D721Med (cell line): ENCODE measurements at regions not wholly inside any gene's neighbourhood (a gene's known extent, or its start where the extent isn't known, plus 50 kb on each side); places are given as distances from the start of the nearest gene placed in this dataset.

Experiments used
- DNase-seq: peaks from one replicate; pipeline ENCODE4 v3.0.0; 2011; ENCODE audit warnings: low spot score; ENCODE audit not compliant: insufficient read length
- FAIRE-seq: peaks from 2 replicates; lab custom pipeline; 2011; peaks lifted over from hg19 to GRCh38; lab: Jason Lieb, UNC
- CTCF ChIP-seq: IDR thresholded peaks from 2 replicates; pipeline ENCODE4 v1.5.1; 2012; ENCODE audit warnings: mild to moderate bottlenecking, control low read depth; ENCODE audit not compliant: insufficient read depth; ENCODE audit errors: missing control alignments

- no peak for DNase-seq
- no peak for TF ChIP-seq CTCF
- FAIRE-seq = no peak
These were observed 1124.4 kb downstream of the TYW1 start for GRCh38 chr7:68121056-68121455.

- DNase-seq = no peak
- no peak for TF ChIP-seq CTCF
- FAIRE-seq = no peak
These were observed 1125.0 kb downstream of the TYW1 start for GRCh38 chr7:68121655-68122054.

GRCh38 chr7:68122801-68123200 lies 1126.2 kb downstream of the TYW1 start:
- no peak for DNase-seq
- no peak for FAIRE-seq
- no peak for TF ChIP-seq CTCF

- FAIRE-seq (no peak), DNase-seq (no peak)
- TF ChIP-seq CTCF = no peak
These were observed 1128.5 kb downstream of the TYW1 start for GRCh38 chr7:68125168-68125567.

- DNase-seq = no peak
- FAIRE-seq = no peak
- TF ChIP-seq CTCF = no peak
These were observed 1136.4 kb downstream of the TYW1 start for GRCh38 chr7:68133045-68133444.

GRCh38 chr7:68143345-68143744 lies 1146.7 kb downstream of the TYW1 start:
- TF ChIP-seq CTCF = no peak
- FAIRE-seq = no peak
- DNase-seq = no peak

- no peak for TF ChIP-seq CTCF
- DNase-seq (no peak), FAIRE-seq (no peak)
These were observed 1150.3 kb downstream of the TYW1 start for GRCh38 chr7:68146983-68147382.
